ENCODE measurements at regions not wholly inside any gene's neighbourhood (a gene's known extent, or its start where the extent isn't known, plus 50 kb on each side); places are given as distances from the start of the nearest gene placed in this dataset.

- no peak for DNase-seq (ENCODE audit: low spot score)
Measured at GRCh38 chr20:10958279-10958678, 284.5 kb upstream of the JAG1 start.

GRCh38 chr20:10960416-10960815 is 286.6 kb upstream of the JAG1 start:
- DNase-seq (ENCODE audit: low spot score) = no peak

DNA sequence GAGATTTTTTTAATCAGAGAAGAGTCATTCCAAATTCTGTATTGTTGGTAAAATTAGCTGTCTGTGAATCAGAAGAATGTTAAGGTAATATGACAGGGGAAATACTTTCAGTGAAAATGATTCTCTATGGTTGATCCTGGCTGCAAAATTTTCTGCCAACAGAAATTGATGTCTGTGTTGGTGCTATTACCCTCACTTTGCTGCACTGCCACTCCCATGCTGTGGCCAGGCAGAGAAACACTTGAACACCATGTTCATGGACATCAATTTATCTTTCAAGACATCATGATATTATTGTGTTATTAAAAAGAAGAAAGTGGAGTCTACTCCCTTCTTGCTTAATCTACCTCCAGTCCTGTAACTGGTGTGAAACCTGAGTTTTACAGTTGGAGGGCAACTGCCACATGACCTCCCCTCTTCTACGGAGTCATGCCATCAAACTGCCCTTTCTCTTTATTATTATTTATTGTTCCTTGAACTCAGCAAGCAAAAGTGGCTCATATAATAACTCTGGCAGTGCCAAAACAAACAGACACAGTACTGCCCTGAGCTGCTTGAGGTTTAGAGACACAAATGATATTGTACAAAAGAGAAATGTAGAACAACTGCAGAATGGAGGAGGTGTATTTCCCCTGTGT is 288.0 kb upstream of the JAG1 start:
- no peak for DNase-seq (ENCODE audit: low spot score)

GRCh38 chr20:10962937-10963336 is 289.1 kb upstream of the JAG1 start:
- no peak for DNase-seq (ENCODE audit: low spot score)

DNA sequence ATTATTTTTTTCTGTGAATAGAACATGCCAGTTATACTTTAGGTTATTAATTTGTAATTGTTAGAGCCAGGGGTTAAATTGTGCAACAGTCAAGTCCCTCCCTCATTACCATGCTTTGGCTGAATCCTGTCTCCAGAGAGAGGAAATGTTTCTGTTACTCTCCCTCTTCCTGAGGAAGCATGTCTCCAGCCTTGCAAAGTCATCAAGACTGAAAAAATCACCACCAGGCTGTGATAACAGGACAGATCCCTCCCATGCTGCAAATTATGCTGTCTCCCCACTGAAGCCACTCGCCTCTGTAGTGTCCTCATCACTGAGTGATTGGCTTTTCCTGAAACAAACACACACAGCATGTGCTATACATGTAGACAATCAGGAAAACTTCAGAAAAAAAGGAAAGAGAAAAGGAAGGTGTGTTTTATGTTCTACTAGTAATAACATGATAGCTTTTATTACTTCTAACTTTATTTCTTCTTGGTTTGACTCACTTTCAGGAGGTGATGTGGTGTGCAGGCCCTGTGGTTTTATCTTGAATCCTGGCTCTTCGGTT is 290.0 kb upstream of the JAG1 start:
- DNase-seq (ENCODE audit: low spot score) = no peak

GRCh38 chr20:10965936-10966470 is 292.2 kb upstream of the JAG1 start:
- peak; percentile 53 for DNase-seq (ENCODE audit: low spot score)

DNA sequence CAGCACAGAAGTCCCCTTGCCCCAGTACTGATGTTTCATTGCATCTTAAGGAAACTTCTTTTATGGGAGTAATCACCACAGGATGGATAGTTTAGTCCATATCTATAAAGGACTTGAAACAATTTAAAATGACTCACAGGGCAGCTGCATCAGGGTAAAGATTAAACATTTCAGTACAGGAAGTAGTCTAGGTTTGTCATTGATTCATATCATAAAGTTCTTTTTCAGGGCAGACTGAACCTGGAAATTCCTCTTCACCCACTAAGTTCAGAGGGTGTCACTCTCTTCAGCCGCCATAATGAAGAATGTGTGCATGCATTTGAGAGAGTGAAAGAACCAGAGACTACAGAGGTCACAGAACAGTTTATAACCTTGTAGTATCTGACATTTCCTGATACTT is 296.3 kb upstream of the JAG1 start:
- DNase-seq (ENCODE audit: low spot score) = no peak

GRCh38 chr20:10971096-10971495 is 297.3 kb upstream of the JAG1 start:
- no peak for DNase-seq (ENCODE audit: low spot score)

GRCh38 chr20:10972219-10972860 is 298.5 kb upstream of the JAG1 start:
- no peak for DNase-seq (ENCODE audit: low spot score)

DNA sequence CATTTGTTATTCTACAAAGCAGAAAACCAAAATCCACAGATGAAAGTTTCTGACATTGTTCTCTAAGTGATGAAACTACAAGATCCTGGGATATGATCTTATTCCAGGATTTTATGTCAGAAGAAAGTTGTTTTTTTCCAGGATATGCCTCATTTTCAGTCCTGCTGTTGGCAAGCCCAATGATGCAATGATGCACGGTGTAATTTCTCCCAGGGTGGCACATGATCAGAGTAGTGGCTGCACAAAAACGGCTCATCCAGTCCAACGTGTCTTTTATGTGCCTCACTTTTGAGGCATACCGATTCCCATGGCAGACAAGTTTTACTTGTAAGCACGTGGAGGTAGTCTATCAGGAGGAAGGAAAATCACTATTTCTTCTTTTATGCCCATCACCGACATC is 302.3 kb upstream of the JAG1 start:
- no peak for DNase-seq (ENCODE audit: low spot score)

- no peak for DNase-seq (ENCODE audit: low spot score)
Measured at GRCh38 chr20:10978019-10978702, 304.4 kb upstream of the JAG1 start.

DNA sequence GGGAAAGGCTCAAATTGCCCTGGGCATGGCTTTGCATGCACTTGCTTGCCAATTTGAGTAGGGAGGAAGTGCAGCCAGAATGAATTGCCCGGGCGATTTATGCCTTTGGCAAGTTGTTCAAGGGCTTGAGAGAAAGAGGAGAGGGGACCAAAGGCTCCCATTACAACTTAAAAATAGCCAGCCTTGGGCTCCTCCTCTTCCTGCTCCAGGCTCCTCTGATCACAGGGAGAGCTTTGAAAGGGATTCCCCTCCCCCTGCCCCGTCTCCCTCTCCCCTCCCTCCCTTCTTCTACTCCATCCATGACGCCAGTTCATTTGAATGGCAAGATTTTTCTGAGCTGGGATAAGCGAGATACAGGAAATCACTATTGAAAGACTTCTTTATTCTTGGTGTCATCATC is 304.9 kb upstream of the JAG1 start:
- no peak for DNase-seq (ENCODE audit: low spot score)

DNA sequence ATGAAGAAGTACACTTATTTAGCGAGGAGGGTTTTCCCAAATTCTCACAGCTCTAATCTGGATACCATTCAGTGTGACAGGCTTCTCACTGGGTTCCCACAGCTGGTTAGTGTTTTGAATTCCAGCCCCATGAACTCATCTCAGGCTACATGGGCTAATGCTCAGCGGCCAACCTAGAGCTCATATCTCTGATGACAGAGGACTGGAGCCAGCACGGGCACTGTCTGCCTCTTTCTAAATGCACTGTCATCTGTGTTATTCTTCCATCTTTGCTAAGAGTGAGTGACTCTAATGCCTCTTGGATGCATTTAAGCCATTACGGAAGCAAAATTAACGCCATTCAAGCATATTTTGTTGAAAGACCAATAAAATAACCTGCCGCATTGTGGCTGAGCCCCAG is 308.9 kb upstream of the JAG1 start:
- peak; percentile 69 for DNase-seq (ENCODE audit: low spot score)

- no peak for DNase-seq (ENCODE audit: low spot score)
Measured at GRCh38 chr20:10984294-10984693, 310.5 kb upstream of the JAG1 start.

GRCh38 chr20:10984913-10985312 is 311.1 kb upstream of the JAG1 start:
- DNase-seq (ENCODE audit: low spot score) = no peak

- DNase-seq (ENCODE audit: low spot score) = peak; percentile 7
Measured at GRCh38 chr20:10985536-10985935, 311.7 kb upstream of the JAG1 start.

- DNase-seq (ENCODE audit: low spot score) = no peak
Measured at GRCh38 chr20:10986586-10986985, 312.8 kb upstream of the JAG1 start.

- DNase-seq (ENCODE audit: low spot score) = no peak
Measured at GRCh38 chr20:10987651-10988383, 314.0 kb upstream of the JAG1 start.

- DNase-seq (ENCODE audit: low spot score) = no peak
Measured at GRCh38 chr20:10990625-10991382, 317.0 kb upstream of the JAG1 start.

- DNase-seq (ENCODE audit: low spot score) = no peak
Measured at GRCh38 chr20:10992731-10993130, 318.9 kb upstream of the JAG1 start.

- no peak for DNase-seq (ENCODE audit: low spot score)
Measured at GRCh38 chr20:10994991-10995700, 321.3 kb upstream of the JAG1 start.

Data from hepatic stellate cell (primary cell).